HepG2 (cell line): ENCODE measurements at regions not wholly inside any gene's neighbourhood (a gene's known extent, or its start where the extent isn't known, plus 50 kb on each side); places are given as distances from the start of the nearest gene placed in this dataset.

Source experiments
- ATAC-seq: fragments of 200-7000 bp; cut with Tn5 transposase; 3 replicates; pipeline ENCODE4 v1.9.1; 2020; ENCODE audit warnings: mild to moderate bottlenecking, moderate library complexity
- BruUV-seq: library from RNA; stranded (reverse); fragments of 400-500 nt; replicated peaks from 2 replicates; lab custom pipeline; 2021; lab: Mats Ljungman, UMichigan
- CTCF ChIA-PET: fragments of 300-600 bp; formaldehyde crosslinking; extraction: SDS; loops from one replicate; lab custom pipeline; 2021; ENCODE audit warnings: low total read pairs, inconsistent platforms, low intra/inter-chr PET ratio; lab: Yijun Ruan, JAX
- POLR2A ChIA-PET: fragments of 350-600 bp; sonication (Branson Sonifier 250); formaldehyde crosslinking; loops from one replicate; lab custom pipeline; 2020; ENCODE audit warnings: antibody characterized with exemption, inconsistent platforms; lab: Yijun Ruan, JAX
- DNase-seq: peaks from one replicate; pipeline ENCODE4 v3.0.0-alpha.2; 2015; ENCODE audit warnings: low spot score
- FAIRE-seq: peaks from 3 replicates; lab custom pipeline; 2011; peaks lifted over from hg19 to GRCh38; lab: Jason Lieb, UNC
- H2AFZ ChIP-seq: one replicate; pipeline ENCODE4 v1.6.1; 2011; ENCODE audit warnings: low read length, inconsistent platforms
- H3K27ac ChIP-seq: fragments of 300-600 bp; 3 replicates; pipeline ENCODE4 v1.8.0; 2011; ENCODE audit warnings: mixed run types, mild to moderate bottlenecking, mixed read lengths, low read length, inconsistent platforms; ENCODE audit not compliant: insufficient read depth; ENCODE audit errors: extremely low read length
- H3K27me3 ChIP-seq, 2 experiments: fragments of 200-600 bp in 1 of 2; 2 replicates in 1 of 2; 3 replicates in 1 of 2; pipeline versions ENCODE4 v1.6.0 to v1.8.0; 2011; ENCODE audit warnings: low read length in 2 of 2, mild to moderate bottlenecking in 2 of 2, moderate library complexity in 2 of 2, inconsistent platforms in 1 of 2; ENCODE audit not compliant: insufficient read depth in 2 of 2, control insufficient read depth in 1 of 2
- H3K36me3 ChIP-seq, 2 experiments: fragments of 200-600 bp in 1 of 2; replicated peaks in 1 of 2; 2 replicates in 1 of 2; 3 replicates in 1 of 2; pipeline versions ENCODE4 v1.5.1 to v1.8.0; 2011; ENCODE audit warnings: low read length in 2 of 2, inconsistent platforms in 1 of 2; ENCODE audit not compliant: insufficient read depth in 2 of 2, control insufficient read depth in 1 of 2
- H3K4me1 ChIP-seq: 2 replicates; pipeline ENCODE4 v1.5.1; 2012; ENCODE audit warnings: low read length, inconsistent platforms; ENCODE audit not compliant: insufficient read depth
- H3K4me2 ChIP-seq: 2 replicates; pipeline ENCODE4 v1.6.0; 2011; ENCODE audit warnings: low read depth, low read length, inconsistent platforms
- H3K4me3 ChIP-seq, 3 experiments: fragments of 200-600 bp in 1 of 3; sonication (generic), shearing (Covaris generic) in 1 of 3; replicated peaks in 1 of 3; 2 replicates each; pipeline ENCODE4 v1.5.1; 2011 to 2016; ENCODE audit warnings: low read length in 3 of 3, inconsistent platforms in 2 of 3, low read depth in 2 of 3, mild to moderate bottlenecking in 2 of 3, control low read depth in 1 of 3, mixed read lengths in 1 of 3; ENCODE audit not compliant: insufficient read depth in 1 of 3
- H3K79me2 ChIP-seq: one replicate; pipeline ENCODE4 v1.6.1; 2011; ENCODE audit warnings: low read length, inconsistent platforms; ENCODE audit not compliant: insufficient read depth
- H3K9ac ChIP-seq: 2 replicates; pipeline ENCODE4 v1.6.0; 2011; ENCODE audit warnings: mild to moderate bottlenecking, low read depth, low read length, inconsistent platforms; ENCODE audit not compliant: insufficient read depth
- H3K9me3 ChIP-seq: 2 replicates; pipeline ENCODE4 v1.5.1; 2012; ENCODE audit warnings: mild to moderate bottlenecking, low read length
- H4K20me1 ChIP-seq: 2 replicates; pipeline ENCODE4 v1.6.0; 2011; ENCODE audit warnings: inconsistent platforms, mild to moderate bottlenecking, low read length, moderate library complexity; ENCODE audit not compliant: insufficient read depth
- CBX2 ChIP-seq, 2 experiments: fragments of 200-600 bp in 1 of 2; sonication (generic); formaldehyde crosslinking in 1 of 2; IDR thresholded peaks; 2 replicates each; pipeline versions ENCODE4 v1.7.0 to v1.8.1; 2018 to 2022; ENCODE audit warnings: low read depth in 2 of 2, low read length in 1 of 2, mild to moderate bottlenecking in 1 of 2, missing genetic modification reagents in 1 of 2
- CCDC6 ChIP-seq: sonication (generic); formaldehyde crosslinking; IDR thresholded peaks from 2 replicates; pipeline ENCODE4 v1.8.1; 2022; ENCODE audit warnings: mild to moderate bottlenecking, missing genetic modification reagents, moderate library complexity
- EHMT2 ChIP-seq: fragments of 200-600 bp; sonication (generic); IDR thresholded peaks from 2 replicates; pipeline ENCODE4 v1.7.0; 2017; ENCODE audit warnings: antibody characterized with exemption, low read depth, low read length, borderline replicate concordance
- HNF4G ChIP-seq, 2 experiments: sonication (generic) in 1 of 2; formaldehyde crosslinking in 1 of 2; IDR thresholded peaks; 2 replicates each; pipeline versions ENCODE4 v1.4.0 to v1.6.1; 2011 to 2020; ENCODE audit warnings: borderline replicate concordance in 2 of 2, low read depth in 2 of 2, mild to moderate bottlenecking in 2 of 2, low read length in 1 of 2, missing genetic modification reagents in 1 of 2, moderate library complexity in 1 of 2
- MAFF ChIP-seq: IDR thresholded peaks from 2 replicates; pipeline ENCODE4 v1.6.1; 2011; ENCODE audit warnings: low read depth, low read length, improper control_type of control experiment
- MAFK ChIP-seq, 2 experiments: IDR thresholded peaks in 1 of 2; conservative IDR thresholded peaks in 1 of 2; 2 replicates each; pipeline ENCODE4 v1.6.1; 2011; ENCODE audit warnings: improper control_type of control experiment in 2 of 2, low read length in 2 of 2
- SNAI1 ChIP-seq: sonication (generic); formaldehyde crosslinking; IDR thresholded peaks from 2 replicates; pipeline ENCODE4 v1.5.0; 2020; ENCODE audit warnings: mild to moderate bottlenecking, missing genetic modification reagents, borderline replicate concordance
- THYN1 ChIP-seq: sonication (generic); formaldehyde crosslinking; IDR thresholded peaks from 2 replicates; pipeline ENCODE4 v1.8.1; 2023; ENCODE audit warnings: low read depth, mild to moderate bottlenecking, moderate library complexity, missing genetic modification reagents, borderline replicate concordance
- ZBTB7A ChIP-seq: sonication (generic); formaldehyde crosslinking; IDR thresholded peaks from 2 replicates; pipeline ENCODE4 v1.8.0; 2022; ENCODE audit warnings: mild to moderate bottlenecking, missing genetic modification reagents
- ZNF136 ChIP-seq: sonication (generic); formaldehyde crosslinking; IDR thresholded peaks from 2 replicates; pipeline ENCODE4 v1.8.1; 2022; ENCODE audit warnings: low read depth, mild to moderate bottlenecking, moderate library complexity, missing genetic modification reagents
- ZNF17 ChIP-seq: sonication (generic); formaldehyde crosslinking; IDR thresholded peaks from 2 replicates; pipeline ENCODE4 v1.5.0; 2020; ENCODE audit warnings: mild to moderate bottlenecking, missing genetic modification reagents
- ZNF709 ChIP-seq: sonication (generic); formaldehyde crosslinking; IDR thresholded peaks from 2 replicates; pipeline ENCODE4 v1.5.0; 2020; ENCODE audit warnings: mild to moderate bottlenecking, missing genetic modification reagents
- ZNF75D ChIP-seq: sonication (generic); formaldehyde crosslinking; IDR thresholded peaks from 2 replicates; pipeline ENCODE4 v1.8.1; 2023; ENCODE audit warnings: missing genetic modification reagents, mild to moderate bottlenecking, borderline replicate concordance
- ZNF780A ChIP-seq: sonication (generic); formaldehyde crosslinking; IDR thresholded peaks from 2 replicates; pipeline ENCODE4 v1.8.0; 2022; ENCODE audit warnings: mild to moderate bottlenecking, missing genetic modification reagents, moderate library complexity
- WGBS: methylation state at CpG from one replicate; pipeline ENCODE4 v1.1.6; 2017; ENCODE audit warnings: low lambda C conversion rate; 5-methylcytosine and 5-hydroxymethylcytosine counted together
- in situ Hi-C: cut with HindIII; loops from 2 replicates; pipeline ENCODE4 v1.10.0; 2017; ENCODE audit warnings: low pct_unique_long_range_greater_than_20kb; ENCODE audit not compliant: extremely low pct_ligation_motif_present
- intact Hi-C: fragments of 100-400 bp; cut with micrococcal nuclease; formaldehyde crosslinking; loops from one replicate; pipeline ENCODE4 v1.10.0; 2022; ENCODE audit not compliant: unreplicated experiment
- TF ChIP-seq, protein P1 (sequence below): IDR thresholded peaks from 2 replicates; pipeline ENCODE4 v1.6.1; 2016; ENCODE audit warnings: missing biosample characterization, missing genetic modification reagents, low read depth

DNA sequence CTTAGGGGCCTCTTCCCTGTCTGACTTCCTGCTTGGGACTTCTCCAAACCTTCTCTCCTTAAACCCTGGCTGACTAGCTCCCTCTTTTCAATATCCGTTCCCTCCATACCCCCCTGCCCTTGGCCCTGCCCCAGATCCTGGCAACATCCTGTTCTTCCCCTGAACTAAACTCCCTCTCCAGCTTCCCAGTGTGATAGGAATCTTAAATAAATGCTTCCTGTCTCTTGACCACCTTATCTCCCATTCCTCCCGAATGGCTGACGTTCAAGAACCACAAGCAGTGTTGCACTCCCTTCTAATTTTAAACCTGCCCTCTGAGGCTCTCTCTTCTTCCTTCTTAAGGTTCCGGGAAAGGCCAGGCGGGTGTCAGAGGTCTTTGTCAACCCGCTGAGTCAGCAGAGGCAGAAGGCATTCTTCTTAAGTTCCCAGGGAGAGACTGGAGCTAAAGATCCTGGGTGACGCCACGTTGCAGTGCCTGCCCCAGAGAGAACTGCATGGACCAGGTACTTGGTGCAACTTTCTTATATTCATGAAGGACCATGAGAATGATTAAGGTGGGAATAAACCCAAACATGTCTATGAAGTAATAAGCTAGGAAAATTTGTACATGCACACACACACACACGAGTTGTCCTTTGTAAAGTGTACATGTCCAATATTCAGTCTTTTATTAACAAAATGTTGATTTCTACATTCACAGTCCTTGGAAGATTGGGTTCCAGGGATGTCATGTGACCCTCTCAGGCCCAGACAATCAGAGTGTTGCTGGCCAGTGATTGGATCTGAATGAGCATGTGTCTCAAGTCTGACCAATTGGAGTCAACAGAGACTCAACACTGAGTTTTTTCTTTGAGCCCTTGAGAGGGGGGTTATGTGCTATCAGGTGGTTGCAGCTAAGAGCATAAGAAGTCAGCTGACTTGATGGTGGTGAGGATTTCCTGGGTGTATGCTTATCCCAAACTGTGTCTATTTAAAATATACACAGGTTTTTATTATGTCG, 420.2 kb upstream of the TBX3 start:
- TF ChIP-seq ZNF780A (CRISPR knock-in tag) (no peak), ZNF75D (CRISPR knock-in tag) (no peak), HNF4G (IDR thresholded peaks at IDR 0.05; ENCODE audit: borderline replicate concordance, low read depth, low read length) (no peak), HNF4G (CRISPR knock-in tag; IDR thresholded peaks at IDR 0.05; ENCODE audit: borderline replicate concordance, low read depth) (no peak), MAFF (peak; percentile 73), ZNF136 (CRISPR knock-in tag) (no peak), MAFK (conservative IDR thresholded peaks at IDR 0.05 in 1 of 2, IDR thresholded peaks at IDR 0.05 in 1 of 2; ENCODE audit: low read length in 2 of 2) (peak; percentile 64 to 86)
- no peak overlapping the region for H3K27ac ChIP-seq
- no peaks in the 10 kb centered on the region; a peak in 1 of 5 replicates for H3K27me3 ChIP-seq
- no peaks in the 10 kb centered on the region for H3K36me3 ChIP-seq
- H4K20me1 ChIP-seq: no peaks in the 10 kb centered on the region
- no TSS peak for BruUV-seq
- peaks cover 11% of the 10 kb centered on the region for H3K4me1 ChIP-seq
- ATAC-seq (no peak), FAIRE-seq (no peak), DNase-seq (no peak)
- no peaks in the 10 kb centered on the region for H3K79me2 ChIP-seq
- 49% methylated on average over 10 of the region's 10 CpGs for WGBS
- intact Hi-C loops: no loop called here
- CTCF ChIA-PET: no interaction called here
- in situ Hi-C loops: no loop called here
- POLR2A ChIA-PET: interaction anchor here (0.6 to 1.1 kb wide), 2 partner anchors 15 to 22 kb away, joined by 3 read pairs; no protein-coding TSS in a partner anchor
- H3K4me2 ChIP-seq: no peak overlapping the region
- H3K4me3 ChIP-seq: no peak overlapping the region
- H3K9ac ChIP-seq: no peak overlapping the region
- H3K9me3 ChIP-seq: no peaks in the 10 kb centered on the region
- H2AFZ ChIP-seq: no peak overlapping the region

DNA sequence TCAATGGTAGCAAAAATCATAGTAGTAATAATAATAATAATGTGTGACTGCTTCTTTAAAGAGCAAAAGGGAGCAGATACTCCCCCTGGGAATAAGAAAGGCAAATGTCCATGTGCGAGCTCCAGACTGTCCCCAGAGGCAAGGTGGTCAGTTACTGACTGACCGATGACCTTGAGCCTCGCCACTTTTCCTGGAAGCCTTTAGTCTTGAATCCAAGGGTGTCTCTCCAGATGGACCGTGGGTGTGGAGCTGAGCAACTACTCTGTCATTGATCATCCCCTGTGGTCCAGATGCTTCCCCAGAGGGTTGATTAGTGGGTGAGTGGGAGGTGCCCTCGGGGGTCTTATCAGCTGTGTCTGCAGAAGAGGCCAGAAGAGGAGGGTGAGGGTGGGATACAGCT, 418.5 kb upstream of the TBX3 start:
- H3K27ac ChIP-seq: no peak overlapping the region
- no peak for ATAC-seq
- intact Hi-C loops: no loop called here
- TF ChIP-seq SNAI1 (CRISPR knock-in tag) (no peak), CBX2 (IDR thresholded peaks at IDR 0.05; ENCODE audit: low read depth, low read length) (no peak), CBX2 (CRISPR knock-in tag; IDR thresholded peaks at IDR 0.05; ENCODE audit: low read depth) (no peak), THYN1 (CRISPR knock-in tag) (no peak), EHMT2 (no peak), ZNF17 (CRISPR knock-in tag) (no peak), ZNF709 (CRISPR knock-in tag) (no peak), ZBTB7A (CRISPR knock-in tag) (no peak), CCDC6 (no peak)
- TF ChIP-seq, protein P1, sequence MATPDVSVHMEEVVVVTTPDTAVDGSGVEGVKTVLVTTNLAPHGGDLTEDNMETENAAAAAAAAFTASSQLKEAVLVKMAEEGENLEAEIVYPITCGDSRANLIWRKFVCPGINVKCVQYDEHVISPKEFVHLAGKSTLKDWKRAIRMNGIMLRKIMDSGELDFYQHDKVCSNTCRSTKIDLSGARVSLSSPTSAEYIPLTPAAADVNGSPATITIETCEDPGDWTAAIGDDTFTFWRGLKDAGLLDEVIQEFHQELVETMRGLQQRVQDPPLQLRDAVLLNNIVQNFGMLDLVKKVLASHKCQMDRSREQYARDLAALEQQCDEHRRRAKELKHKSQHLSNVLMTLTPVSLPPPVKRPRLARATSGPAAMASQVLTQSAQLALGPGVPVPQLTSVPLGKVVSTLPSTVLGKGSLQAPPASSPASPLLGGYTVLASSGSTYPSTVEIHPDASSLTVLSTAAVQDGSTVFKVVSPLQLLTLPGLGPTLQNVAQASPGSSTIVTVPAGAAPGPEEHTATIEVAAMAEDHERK: no peak

More for the DNA sequence above, 418.5 kb upstream of the TBX3 start:
- Histone ChIP-seq H3K9me3 (no peaks in the 10 kb centered on the region), H3K27me3 (no peaks in the 10 kb centered on the region), H3K4me2 (no peak overlapping the region), H2AFZ (no peak overlapping the region), H3K36me3 (no peaks in the 10 kb centered on the region), H3K4me3 (no peak overlapping the region), H3K79me2 (no peaks in the 10 kb centered on the region), H3K4me1 (no peaks in the 10 kb centered on the region), H4K20me1 (no peaks in the 10 kb centered on the region), H3K9ac (no peak overlapping the region)
- POLR2A ChIA-PET: no interaction called here
- BruUV-seq: no TSS peak
- CTCF ChIA-PET: no interaction called here
- in situ Hi-C loops: no loop called here
- 54% methylated on average over 5 of the region's 5 CpGs for whole genome bisulfite sequencing
- DNase-seq: no peak
- FAIRE-seq: no peak
